Body of pancreas (tissue), 4 donors: ENCODE measurements at regions not wholly inside any gene's neighbourhood (a gene's known extent, or its start where the extent isn't known, plus 50 kb on each side); places are given as distances from the start of the nearest gene placed in this dataset. TPM values are rescaled to one million over a fixed set of nuclear protein-coding genes. Genes with fewer than 3 reads are reported as not detected.

Experiments
- ATAC-seq: fragments of 150-250 bp; one replicate; pipeline ENCODE4 v1.9.1; 2016
- DNase-seq, 4 donors: peaks; one replicate each; pipeline ENCODE4 v3.0.0-alpha.2; 2019
- H3K27ac ChIP-seq, 4 donors: fragments of 200-600 bp; sonication (generic); 1 replicate in 3 of 4; 2 replicates in 1 of 4; pipeline versions ENCODE4 v1.5.1 to v1.6.1; 2016 to 2019; ENCODE audit warnings: mild to moderate bottlenecking in 1 of 4, mixed read lengths in 1 of 4, moderate library complexity in 1 of 4
- H3K27me3 ChIP-seq, 2 donors: fragments of 200-600 bp; sonication (generic); one replicate each; pipeline ENCODE4 v1.6.0; 2016; ENCODE audit warnings: mild to moderate bottlenecking in 1 of 2
- H3K36me3 ChIP-seq, 2 donors: fragments of 200-600 bp; sonication (generic); replicated peaks in 1 of 2; 2 replicates each; pipeline ENCODE4 v1.5.1; 2016; ENCODE audit warnings: low read depth in 2 of 2; ENCODE audit not compliant: insufficient read depth in 1 of 2
- H3K4me1 ChIP-seq: fragments of 200-600 bp; sonication (generic); one replicate; pipeline ENCODE4 v1.6.0; 2016
- H3K4me3 ChIP-seq, 2 donors: fragments of 200-600 bp; sonication (generic); 1 replicate in 1 of 2; 2 replicates in 1 of 2; pipeline ENCODE4 v1.5.1; 2016 to 2019
- H3K9me3 ChIP-seq, 3 donors: fragments of 200-600 bp; sonication (generic); 1 replicate in 2 of 3; 2 replicates in 1 of 3; pipeline ENCODE4 v1.5.1; 2016
- POLR2A ChIP-seq, 3 donors: fragments of 450-650 bp; IDR thresholded peaks; one replicate each; pipeline ENCODE4 v1.6.1; 2016; ENCODE audit warnings: antibody characterized with exemption in 3 of 3, mild to moderate bottlenecking in 2 of 3
- intact Hi-C: fragments of 100-400 bp; cut with DNase I; formaldehyde crosslinking; loops from one replicate; pipeline ENCODE4 v1.15.1; 2023
- small RNA-seq: library from RNA; depleted of rRNA; stranded (forward); fragments of <200 nt; gene quantifications from one replicate; pipeline ENCODE3, GENCODE V24; 2016
- TF ChIP-seq, protein P1 (sequence below), 7 experiments: fragments of 450-650 bp in 4 of 7; fragments of 200-600 bp in 3 of 7; sonication (generic) in 3 of 7; IDR thresholded peaks; one replicate each; pipeline ENCODE4 v1.5.1; 2016 to 2019; ENCODE audit warnings: antibody characterized with exemption in 7 of 7

DNA sequence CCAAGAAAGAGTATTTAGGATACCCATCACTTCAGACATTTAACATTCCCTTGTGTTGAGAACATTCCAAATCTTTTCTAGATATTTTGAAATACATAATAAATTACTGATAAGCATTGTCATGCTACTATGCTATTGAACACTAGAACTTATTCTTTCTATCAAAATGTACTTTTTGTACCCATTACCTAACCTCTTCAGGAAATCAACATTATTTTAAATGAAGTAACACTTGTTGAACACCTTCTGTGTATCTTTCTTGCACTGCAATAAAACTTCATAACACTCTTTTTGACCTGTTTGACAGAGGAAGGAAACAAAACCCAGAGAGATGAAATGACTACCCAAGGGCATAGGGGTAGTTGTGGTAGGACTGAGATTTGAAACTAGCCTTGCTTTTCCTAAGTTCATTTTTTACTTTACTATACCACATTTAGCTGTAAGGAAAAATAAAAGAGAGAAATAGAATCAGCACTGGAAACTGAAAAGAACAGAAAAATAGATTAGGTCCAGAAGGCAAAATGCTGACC, 99.4 kb downstream of the UCHL5 start:
- ATAC-seq: no peak
- intact Hi-C loops: no loop called here

More for the DNA sequence above, 99.4 kb downstream of the UCHL5 start:
- Histone ChIP-seq H3K4me3 (no peak overlapping the region), H3K27ac (no peak overlapping the region), H3K4me1 (no peaks in the 10 kb centered on the region), H3K36me3 (no peaks in the 10 kb centered on the region), H3K9me3 (no peaks in the 10 kb centered on the region), H3K27me3 (no peaks in the 10 kb centered on the region)
- TF ChIP-seq, protein P1, sequence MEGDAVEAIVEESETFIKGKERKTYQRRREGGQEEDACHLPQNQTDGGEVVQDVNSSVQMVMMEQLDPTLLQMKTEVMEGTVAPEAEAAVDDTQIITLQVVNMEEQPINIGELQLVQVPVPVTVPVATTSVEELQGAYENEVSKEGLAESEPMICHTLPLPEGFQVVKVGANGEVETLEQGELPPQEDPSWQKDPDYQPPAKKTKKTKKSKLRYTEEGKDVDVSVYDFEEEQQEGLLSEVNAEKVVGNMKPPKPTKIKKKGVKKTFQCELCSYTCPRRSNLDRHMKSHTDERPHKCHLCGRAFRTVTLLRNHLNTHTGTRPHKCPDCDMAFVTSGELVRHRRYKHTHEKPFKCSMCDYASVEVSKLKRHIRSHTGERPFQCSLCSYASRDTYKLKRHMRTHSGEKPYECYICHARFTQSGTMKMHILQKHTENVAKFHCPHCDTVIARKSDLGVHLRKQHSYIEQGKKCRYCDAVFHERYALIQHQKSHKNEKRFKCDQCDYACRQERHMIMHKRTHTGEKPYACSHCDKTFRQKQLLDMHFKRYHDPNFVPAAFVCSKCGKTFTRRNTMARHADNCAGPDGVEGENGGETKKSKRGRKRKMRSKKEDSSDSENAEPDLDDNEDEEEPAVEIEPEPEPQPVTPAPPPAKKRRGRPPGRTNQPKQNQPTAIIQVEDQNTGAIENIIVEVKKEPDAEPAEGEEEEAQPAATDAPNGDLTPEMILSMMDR (IDR thresholded peaks at IDR 0.05): no peak
- TF ChIP-seq POLR2A (IDR thresholded peaks at IDR 0.05): no peak
- DNase-seq: no peak

Small RNAs in the stretch of these regions (small RNA-seq; reads per million reads assigned to genes)
- gene RN7SKP126: not detected
